ENCODE measurements at regions not wholly inside any gene's neighbourhood (a gene's known extent, or its start where the extent isn't known, plus 50 kb on each side); places are given as distances from the start of the nearest gene placed in this dataset.

DNA sequence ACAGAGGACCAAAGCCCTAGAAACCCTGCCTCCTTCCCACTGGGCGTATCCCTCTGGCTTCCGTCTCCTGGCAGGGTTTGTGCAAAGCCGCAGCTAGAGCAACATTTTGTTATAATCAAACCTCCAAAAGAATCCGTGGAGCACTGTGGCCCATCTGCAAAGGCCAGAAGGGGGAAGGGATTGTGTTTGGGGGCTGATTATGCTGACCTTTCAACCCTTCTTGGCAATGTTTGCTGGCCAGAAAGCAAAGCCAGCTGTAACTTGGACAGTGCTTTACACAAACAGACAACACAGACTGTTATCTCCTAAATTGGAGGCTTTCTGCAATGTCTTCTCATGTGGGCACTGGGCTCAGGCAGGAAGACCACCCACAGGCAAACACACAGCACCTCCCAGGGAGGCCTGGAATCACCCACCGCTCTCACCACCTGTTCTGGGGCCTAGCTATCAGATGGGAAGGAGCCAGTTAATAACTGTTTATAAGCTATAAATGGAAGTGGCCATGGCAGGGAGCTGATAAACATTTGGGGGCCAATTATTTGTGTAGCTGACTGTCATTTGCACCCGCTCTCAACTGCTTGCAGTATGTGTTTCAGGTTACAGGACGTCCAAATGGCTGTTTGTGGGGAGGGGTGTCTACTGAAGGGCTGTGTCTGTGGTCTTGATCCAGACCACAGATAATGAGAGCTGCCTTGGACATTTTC lies 121.6 kb upstream of the ERCC6L2 start:
- H3K9me3 ChIP-seq (ENCODE audit: control insufficient read depth in 4 of 4, insufficient read depth in 3 of 4, low read length in 3 of 4): peaks cover 0 to 3% (median 0%) of the 10 kb centered on the region in 4 donors
- no peaks in the 10 kb centered on the region for H3K27me3 ChIP-seq (ENCODE audit: control insufficient read depth in 3 of 3, insufficient read depth in 3 of 3, low read length in 2 of 3)
- H3K9ac ChIP-seq (ENCODE audit: insufficient read depth in 1 of 2, low read length in 2 of 2): no peak overlapping the region
- H3K4me1 ChIP-seq (ENCODE audit: control insufficient read depth in 5 of 5, insufficient read depth in 5 of 5, low read length in 5 of 5): peaks cover 0 to 59% (median 5%) of the 10 kb centered on the region in 5 donors
- DNase-seq (peak; percentile 96 to 99 (median 99)), ATAC-seq (ENCODE audit: insufficient read depth, low FRiP score) (peak; percentile 20)
- WGBS, 2 donors: 73 to 74% methylated on average over 7 of the region's 7 CpGs
- no peak overlapping the region for H3K4me3 ChIP-seq
- no peak for TF ChIP-seq CTCF (IDR thresholded peaks at IDR 0.05; ENCODE audit: control extremely low read depth, extremely low read depth)
- no peaks in the 10 kb centered on the region for H3K36me3 ChIP-seq (ENCODE audit: control insufficient read depth in 4 of 4, insufficient read depth in 4 of 4, low read length in 4 of 4)
- peak overlapping the region in 1 of 2 donors; percentile 20 for H3K27ac ChIP-seq (ENCODE audit: low read depth in 1 of 2, low read length in 1 of 2)

- WGBS, 2 donors: 31 to 39% methylated on average over 40 to 41 of the region's 41 CpGs
- Histone ChIP-seq H3K27me3 (ENCODE audit: control insufficient read depth in 3 of 3, insufficient read depth in 3 of 3, low read length in 2 of 3) (no peaks in the 10 kb centered on the region), H3K27ac (ENCODE audit: low read depth in 1 of 2, low read length in 1 of 2) (no peak overlapping the region), H3K4me3 (no peak overlapping the region), H3K4me1 (ENCODE audit: control insufficient read depth in 5 of 5, insufficient read depth in 5 of 5, low read length in 5 of 5) (peaks cover 0 to 54% (median 5%) of the 10 kb centered on the region in 5 donors), H3K9me3 (ENCODE audit: control insufficient read depth in 4 of 4, insufficient read depth in 3 of 4, low read length in 3 of 4) (peaks cover 0 to 3% (median 0%) of the 10 kb centered on the region in 4 donors), H3K9ac (ENCODE audit: insufficient read depth in 1 of 2, low read length in 2 of 2) (no peak overlapping the region), H3K36me3 (ENCODE audit: control insufficient read depth in 4 of 4, insufficient read depth in 4 of 4, low read length in 4 of 4) (no peaks in the 10 kb centered on the region)
- peak in 2 of 3 donors; percentile 40 to 45 for DNase-seq
- no peak for TF ChIP-seq CTCF (IDR thresholded peaks at IDR 0.05; ENCODE audit: control extremely low read depth, extremely low read depth)
- no peak for ATAC-seq (ENCODE audit: insufficient read depth, low FRiP score)
Observed at GRCh38 chr9:95752129-95752731, 123.3 kb upstream of the ERCC6L2 start.

GRCh38 chr9:95751520-95751790 lies 124.0 kb upstream of the ERCC6L2 start:
- H3K36me3 ChIP-seq (ENCODE audit: control insufficient read depth in 4 of 4, insufficient read depth in 4 of 4, low read length in 4 of 4): no peaks in the 10 kb centered on the region
- no peak overlapping the region for H3K4me3 ChIP-seq
- peaks cover 0 to 46% (median 5%) of the 10 kb centered on the region in 5 donors for H3K4me1 ChIP-seq (ENCODE audit: control insufficient read depth in 5 of 5, insufficient read depth in 5 of 5, low read length in 5 of 5)
- DNase-seq (peak in 1 of 3 donors; percentile 68), ATAC-seq (ENCODE audit: insufficient read depth, low FRiP score) (no peak)
- peaks cover 0 to 3% (median 0%) of the 10 kb centered on the region in 4 donors for H3K9me3 ChIP-seq (ENCODE audit: control insufficient read depth in 4 of 4, insufficient read depth in 3 of 4, low read length in 3 of 4)
- WGBS, 2 donors: 36 to 44% methylated on average over 2 of the region's 2 CpGs
- H3K27ac ChIP-seq (ENCODE audit: low read depth in 1 of 2, low read length in 1 of 2): no peak overlapping the region
- no peak overlapping the region for H3K9ac ChIP-seq (ENCODE audit: insufficient read depth in 1 of 2, low read length in 2 of 2)
- TF ChIP-seq CTCF (IDR thresholded peaks at IDR 0.05; ENCODE audit: control extremely low read depth, extremely low read depth): no peak
- no peaks in the 10 kb centered on the region for H3K27me3 ChIP-seq (ENCODE audit: control insufficient read depth in 3 of 3, insufficient read depth in 3 of 3, low read length in 2 of 3)
